Left cardiac atrium (tissue), 4 donors: ENCODE measurements at regions not wholly inside any gene's neighbourhood (a gene's known extent, or its start where the extent isn't known, plus 50 kb on each side); places are given as distances from the start of the nearest gene placed in this dataset.
"Not testable (repeated sequence)": the region's sequence is repeated elsewhere in the genome, so short reads cannot be mapped to it uniquely, and the experiment has no call there.

Experiments
- ATAC-seq, 2 donors: fragments of 200-7000 bp; cut with Tn5 transposase; one replicate each; pipeline ENCODE4 v1.9.1; 2020; ENCODE audit warnings: mild to moderate bottlenecking in 2 of 2, moderate library complexity in 2 of 2
- DNase-seq: peaks from one replicate; pipeline ENCODE4 v3.0.0-alpha.2; 2020
- intact Hi-C, 2 donors: fragments of 100-400 bp; cut with DNase I; formaldehyde crosslinking; loops; one replicate each; pipeline versions ENCODE4 v1.14.1 to v1.15.1; 2022 to 2023
- donor health status: DM: no; HTN: yes; CAD: no.
- donor health status: DM: no; HTN: yes; CAD: no; lungs with severe emphysema.
- donor health status: DM: yes; HTN: yes; CAD: no.
- donor health status: Dilated cardiomyopathy.

DNA sequence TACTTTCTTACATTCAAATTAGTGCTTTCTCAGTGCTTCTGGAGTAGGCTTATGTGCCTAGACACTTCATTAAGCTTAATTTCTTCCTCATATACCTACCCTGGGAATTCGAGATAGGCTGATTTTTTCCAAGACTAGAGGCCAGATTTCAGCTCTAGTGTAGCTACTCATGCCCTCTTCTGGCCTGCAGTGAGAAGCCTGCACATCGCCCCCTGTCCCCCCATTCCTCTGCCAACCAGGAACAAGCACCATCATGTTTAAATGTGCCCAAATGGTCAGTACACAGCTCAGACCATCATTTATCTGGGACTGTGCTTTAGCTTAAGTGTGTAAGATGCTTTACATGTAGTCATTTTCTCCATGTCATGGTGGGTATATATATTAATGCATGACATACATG lies 1218.8 kb upstream of the LRRTM1 start:
- intact Hi-C loops: no loop called here
- no peak for DNase-seq
- ATAC-seq: no peak

DNA sequence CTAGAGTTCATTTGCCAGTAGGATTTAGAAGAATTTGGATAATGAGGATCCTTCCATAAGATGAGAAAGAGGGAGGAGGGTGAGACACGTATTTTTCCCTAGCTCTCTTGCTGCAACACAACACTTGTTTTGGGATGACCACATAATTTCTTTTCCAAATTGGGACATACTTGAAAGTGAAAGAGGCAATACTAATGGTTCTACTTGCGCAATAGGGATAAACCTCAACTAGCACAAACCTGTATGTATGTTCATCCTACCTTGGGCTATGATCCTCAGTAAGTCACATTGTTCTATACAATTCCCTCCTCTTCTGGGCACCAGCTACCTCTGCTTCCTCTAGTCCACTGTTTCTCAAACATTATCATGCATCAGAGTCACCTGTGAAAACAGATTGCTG lies 1208.8 kb upstream of the LRRTM1 start:
- intact Hi-C loops: no loop called here
- DNase-seq: no peak
- no peak for ATAC-seq

DNA sequence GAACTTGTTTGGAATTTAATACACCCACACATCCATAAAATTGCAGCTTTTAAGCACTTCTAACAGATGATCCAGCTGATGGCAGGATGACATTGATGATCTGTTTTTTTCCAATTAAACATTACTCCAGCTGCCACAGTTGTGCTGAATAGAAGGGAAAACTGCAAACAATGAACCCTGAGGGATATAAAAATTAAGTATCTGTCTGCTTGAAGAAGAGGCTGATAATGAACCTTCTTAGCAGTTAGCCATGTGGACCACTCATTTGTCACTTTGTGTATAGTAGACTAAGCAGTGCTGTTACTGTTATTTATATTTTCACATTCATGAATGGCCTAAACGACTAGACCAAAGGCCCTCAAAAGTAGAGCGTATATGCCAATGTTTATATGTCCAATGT lies 1201.0 kb upstream of the LRRTM1 start:
- ATAC-seq (no peak), DNase-seq (no peak)
- intact Hi-C loops: no loop called here

DNA sequence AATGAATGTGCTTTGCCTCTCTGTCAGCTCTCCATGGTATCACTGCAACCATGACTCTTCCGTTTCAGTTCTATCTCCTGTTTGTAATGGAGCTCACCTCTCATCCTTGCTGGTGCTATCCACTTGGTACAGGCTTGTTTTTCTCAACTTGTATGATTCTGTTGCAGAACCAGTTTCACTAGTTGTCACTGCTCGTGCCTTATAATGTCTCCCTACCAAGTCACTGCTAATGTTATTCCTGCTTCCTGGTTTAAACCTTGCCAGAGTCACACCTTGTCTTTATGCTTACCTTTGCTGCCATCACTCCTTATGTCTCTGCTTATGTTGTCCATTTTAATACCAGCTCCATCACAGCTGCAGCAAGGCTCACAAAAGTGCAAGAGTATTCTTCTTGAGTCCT lies 1191.0 kb upstream of the LRRTM1 start:
- intact Hi-C loops: no loop called here
- DNase-seq (no peak), ATAC-seq (no peak)

DNA sequence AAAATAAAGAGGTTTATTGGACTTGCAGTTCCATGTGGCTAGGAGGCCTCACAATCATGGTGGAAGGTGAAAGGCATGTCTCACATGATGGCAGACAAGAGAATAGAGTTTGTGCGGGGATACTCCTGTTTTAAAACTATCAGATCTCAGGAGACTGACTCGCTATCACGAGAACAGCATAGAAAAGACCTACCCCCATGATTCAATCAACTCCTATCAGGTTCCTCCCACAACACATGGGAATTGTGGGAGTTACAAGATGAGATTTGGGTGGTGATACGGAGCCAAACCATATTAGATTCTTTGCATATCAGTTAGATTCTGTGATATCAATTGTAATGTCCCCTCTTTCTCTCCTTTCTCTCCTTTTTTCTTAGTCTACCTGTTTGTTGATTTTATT lies 1178.7 kb upstream of the LRRTM1 start:
- intact Hi-C loops: no loop called here
- DNase-seq (no peak), ATAC-seq (no peak)

DNA sequence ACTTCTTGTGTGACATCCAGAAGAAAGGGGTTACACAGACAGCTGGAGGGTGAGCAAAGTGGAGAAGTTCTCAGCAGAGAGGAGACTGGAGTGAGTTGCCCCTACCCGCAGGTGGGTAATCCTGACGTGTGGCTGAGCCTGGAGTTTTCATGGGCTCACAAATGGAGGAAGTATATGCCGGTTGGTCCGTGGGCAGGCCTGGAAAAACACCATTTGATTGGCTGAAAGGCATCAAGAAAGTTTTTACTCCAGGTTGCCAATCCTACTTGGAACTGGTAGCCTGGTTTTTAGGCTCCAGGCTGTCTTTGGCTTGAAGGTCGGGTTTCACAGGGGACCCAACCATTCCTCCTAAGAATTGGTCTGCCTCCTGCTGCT lies 1177.4 kb upstream of the LRRTM1 start:
- intact Hi-C loops: no loop called here
- no peak for ATAC-seq
- DNase-seq: no peak

DNA sequence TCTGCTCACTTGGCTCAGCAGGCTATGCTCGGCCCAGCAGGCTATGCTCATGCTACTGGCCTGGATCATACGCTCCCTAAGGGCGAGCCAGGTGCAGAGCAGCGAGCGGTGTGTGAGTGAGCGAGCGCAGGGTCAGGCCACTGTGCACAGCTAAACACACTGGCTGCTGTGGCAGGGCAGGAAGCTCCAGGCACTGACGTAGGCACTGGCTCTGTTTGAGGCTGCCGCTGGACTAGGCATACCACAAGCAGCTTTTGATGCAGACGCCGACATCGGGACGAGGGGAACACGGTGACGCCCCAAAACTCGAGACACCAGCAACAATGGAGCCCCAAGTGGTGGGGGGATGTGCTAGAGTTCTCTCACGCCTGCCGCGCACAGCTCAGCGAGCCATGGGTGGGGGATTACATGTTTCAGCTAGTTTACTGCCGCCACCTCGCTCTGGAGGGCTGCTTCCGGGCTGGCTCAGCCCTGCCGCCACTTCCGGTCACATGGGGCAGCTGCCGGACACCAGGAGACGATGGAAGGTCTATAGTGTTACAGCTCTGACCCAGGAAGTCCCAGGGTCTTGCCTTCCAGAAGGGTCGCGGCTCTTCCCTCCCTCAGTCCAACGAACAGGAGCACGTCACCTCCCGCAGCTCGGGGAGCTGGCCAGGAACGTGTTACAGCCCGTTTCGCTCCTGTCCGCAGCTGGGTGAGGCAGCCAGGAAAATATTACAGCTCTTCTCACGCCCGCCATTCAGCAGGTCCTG lies 1176.9 kb upstream of the LRRTM1 start:
- intact Hi-C loops: no loop called here
- DNase-seq (no peak), ATAC-seq (no peak)

DNA sequence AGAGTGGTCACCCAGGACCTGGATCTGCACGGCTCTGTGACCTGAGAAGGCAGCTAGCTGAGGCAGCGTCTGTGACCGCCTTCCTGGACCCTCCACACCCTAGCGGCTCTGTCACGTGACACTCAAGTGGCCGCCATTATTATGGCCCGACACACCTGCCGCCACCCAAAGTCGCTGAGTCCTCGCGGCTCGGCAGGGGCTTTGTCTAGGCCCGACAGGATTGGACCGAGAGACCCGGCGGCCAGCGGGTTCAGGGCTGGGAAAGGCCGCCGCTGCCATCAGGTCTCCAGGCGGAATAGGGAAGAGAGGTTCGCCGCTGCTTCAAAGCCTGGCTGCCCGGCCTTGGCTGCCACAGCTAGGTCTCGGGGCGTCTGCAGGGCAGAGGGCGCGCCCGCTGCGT lies 1162.5 kb upstream of the LRRTM1 start:
- DNase-seq: no peak
- intact Hi-C loops: no loop called here
- ATAC-seq: no peak

DNA sequence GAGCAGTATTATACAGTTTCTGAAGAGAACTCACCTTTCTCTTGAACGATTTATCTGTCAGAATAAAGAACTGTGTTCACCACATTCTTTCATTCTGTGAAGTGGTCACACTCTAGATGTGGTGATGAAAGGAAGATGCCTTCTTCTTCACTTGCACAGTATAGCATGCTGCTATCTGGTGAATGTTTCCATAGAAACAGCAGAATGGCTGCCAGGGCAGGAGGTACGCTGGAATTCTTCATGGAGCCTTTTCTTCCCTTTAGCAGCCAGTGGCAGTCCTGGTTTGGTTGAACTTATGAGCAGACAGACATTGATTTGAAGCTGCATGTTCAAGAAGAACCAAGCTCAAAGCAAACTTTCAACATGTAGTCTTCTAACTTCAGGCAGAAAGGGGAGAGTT lies 1157.9 kb upstream of the LRRTM1 start:
- intact Hi-C loops: no loop called here
- DNase-seq: no peak
- ATAC-seq: no peak

DNA sequence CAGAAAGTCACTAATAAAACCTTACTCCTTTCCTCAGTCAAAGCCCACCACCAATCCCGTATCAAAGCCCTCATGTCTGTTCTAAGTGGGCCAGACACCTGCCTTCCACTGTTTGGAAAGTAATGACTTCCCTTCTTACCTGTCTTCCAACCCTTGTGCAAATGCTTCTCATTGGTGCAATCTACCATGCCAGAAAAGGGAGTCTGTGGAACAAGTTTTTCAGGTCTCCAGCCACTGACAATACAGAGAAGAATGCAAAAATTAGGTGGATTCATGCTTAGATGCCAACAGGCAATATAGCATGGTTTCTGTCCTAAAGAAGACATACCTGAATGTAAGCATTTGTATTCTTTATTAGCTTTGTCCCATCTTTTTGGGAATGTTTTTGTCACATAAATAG lies 1140.6 kb upstream of the LRRTM1 start:
- ATAC-seq (no peak), DNase-seq (no peak)
- intact Hi-C loops: no loop called here

DNA sequence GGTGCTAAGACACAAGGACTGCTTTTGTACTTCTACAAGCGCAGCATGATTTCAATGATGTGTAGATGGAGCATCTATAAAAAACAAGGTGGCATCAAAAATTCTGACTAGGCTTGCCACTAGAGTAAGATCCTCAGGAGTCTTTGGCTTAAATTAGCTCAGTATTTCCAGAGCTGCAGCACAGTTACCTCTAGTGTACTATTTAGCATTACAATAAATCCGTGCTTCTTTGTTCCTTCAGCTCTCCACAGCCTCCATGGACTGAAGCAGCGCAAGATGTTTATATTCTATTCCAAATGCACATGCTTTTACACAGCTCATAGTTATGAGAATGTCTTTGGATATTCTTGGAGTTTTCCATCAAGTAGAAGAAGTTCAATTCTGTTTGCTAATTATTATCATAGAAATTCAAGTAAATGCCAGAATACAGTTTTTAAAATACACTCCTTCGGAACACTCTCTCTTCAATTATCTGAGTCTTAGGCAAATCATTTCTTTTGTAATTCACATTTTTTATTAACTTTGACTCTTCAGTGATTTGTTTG lies 1133.0 kb upstream of the LRRTM1 start:
- no peak for DNase-seq
- ATAC-seq: no peak
- intact Hi-C loops: no loop called here

DNA sequence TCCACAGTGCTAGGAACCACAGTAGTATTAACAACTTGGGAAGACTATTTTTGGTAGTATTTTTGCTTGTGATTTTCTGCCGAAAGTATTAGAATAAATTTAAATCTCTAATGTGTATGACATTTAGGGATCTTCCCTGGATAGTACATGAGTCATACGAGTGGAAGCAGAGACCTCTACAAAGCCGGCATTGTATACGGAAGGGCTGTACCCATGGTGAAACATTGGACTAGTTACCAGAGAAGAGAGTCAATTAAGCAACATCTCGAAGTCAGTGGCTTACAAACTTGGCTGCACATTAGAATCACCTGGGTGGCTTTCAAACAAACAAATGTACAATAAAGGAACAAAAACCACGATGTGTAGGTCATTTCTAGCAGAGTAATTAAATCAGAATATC lies 1131.7 kb upstream of the LRRTM1 start:
- intact Hi-C loops: no loop called here
- ATAC-seq (no peak), DNase-seq (no peak)

DNA sequence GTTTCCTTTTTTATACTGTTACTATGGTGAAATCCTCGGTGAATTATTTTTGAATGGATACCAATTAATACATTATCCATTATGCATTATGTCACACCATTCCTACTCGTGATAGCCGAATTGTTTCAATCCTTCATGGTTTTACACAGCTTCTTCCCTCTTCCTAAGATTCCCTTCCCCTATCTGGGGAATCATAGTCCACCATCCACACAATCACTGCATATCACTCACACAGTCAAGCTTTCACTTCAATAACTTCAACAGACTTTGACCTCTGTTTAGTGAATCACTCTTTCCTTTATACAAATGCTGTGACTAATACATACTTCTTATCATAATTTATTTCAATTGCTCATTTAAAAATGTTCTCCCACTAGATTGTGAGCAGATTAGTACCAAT lies 1108.1 kb upstream of the LRRTM1 start:
- intact Hi-C loops: no loop called here
- no peak for ATAC-seq

DNA sequence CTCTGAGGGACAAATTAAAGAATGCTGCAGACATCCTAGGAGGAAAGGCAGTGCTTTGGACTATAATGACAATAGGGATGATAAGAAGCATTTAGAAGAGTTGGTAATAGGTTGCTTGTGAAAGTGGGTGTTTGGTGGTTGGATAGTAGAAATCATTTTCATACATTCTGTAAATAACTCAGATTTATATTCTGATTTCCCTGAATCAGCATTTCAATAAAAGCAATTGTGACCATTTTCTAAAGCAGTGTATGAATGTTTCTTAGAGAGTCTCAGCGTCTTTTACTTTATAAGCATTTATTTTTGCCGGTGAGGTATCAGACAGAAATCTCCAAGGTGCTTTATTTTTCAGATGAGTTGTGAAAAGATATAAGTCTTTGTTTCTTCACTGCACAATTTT lies 1099.0 kb upstream of the LRRTM1 start:
- no peak for DNase-seq
- intact Hi-C loops: no loop called here
- ATAC-seq: no peak

More for the DNA sequence above, 1108.1 kb upstream of the LRRTM1 start:
- no peak for DNase-seq

DNA sequence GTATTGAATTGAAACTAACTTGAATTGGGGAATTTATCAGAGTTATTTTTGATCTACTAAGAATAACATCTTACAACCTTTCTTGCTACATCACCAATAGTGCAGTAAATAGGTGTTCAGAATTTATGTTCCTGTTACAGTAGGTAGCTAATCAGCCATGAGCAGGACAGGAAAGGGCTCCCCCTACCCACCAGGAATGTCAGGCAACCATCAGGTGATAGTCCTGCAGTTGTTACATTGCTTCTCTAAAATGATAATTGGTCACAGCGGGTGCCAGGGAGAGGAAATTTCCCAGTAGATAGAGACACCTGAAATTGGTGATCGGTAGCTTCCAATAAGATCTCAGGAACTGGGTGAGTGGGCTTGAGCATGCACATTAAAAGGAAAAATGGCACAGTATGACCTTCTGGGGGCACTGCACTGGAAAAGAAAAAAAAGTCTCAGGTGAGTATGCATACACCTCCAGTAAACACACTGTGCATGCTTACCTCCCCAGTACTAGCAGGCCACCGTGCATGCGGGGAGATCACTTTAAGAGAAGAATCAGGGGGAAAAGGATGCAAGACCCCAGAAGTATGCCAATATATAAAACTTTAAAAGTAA lies 1092.0 kb upstream of the LRRTM1 start:
- ATAC-seq: no peak
- intact Hi-C loops: no loop called here
- no peak for DNase-seq

DNA sequence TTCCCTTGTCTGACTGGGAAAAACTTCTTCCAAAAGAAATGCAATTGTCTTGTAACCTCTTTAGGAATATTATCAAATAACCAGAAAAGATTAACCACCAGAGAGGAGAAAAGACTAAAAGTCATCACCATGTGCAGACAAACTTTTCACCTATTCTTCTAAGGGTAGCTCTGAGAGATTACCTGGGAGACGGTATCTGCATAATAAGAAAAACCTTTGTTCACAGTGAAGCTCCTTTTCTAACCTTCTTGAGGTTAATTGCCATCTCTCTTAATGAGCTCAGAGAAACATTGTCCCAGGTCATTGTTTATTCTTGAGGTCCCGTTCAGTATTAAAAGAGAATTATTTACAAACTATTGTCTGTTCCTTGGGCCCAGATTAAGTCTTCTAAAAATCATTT lies 1091.2 kb upstream of the LRRTM1 start:
- intact Hi-C loops: no loop called here
- no peak for DNase-seq
- no peak for ATAC-seq

DNA sequence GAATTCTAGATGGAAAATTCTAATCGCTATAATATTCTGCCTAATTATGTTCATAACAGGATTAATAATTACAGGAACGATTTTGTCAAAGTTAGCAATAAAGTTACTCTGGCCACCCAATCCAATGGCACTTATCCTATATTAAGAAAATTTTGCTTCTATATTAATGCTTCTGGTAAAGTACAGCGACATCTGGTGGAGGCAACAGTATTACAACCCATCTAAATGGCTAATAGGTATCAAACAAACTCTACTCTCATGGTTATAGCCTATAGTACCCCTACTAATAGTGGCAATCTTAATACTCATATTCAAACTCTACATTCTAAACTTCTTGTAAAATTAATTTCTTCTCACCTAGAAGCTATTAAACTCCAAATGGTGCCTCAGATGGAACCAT lies 1084.7 kb upstream of the LRRTM1 start:
- DNase-seq: no peak
- no peak for ATAC-seq
- intact Hi-C loops: no loop called here

DNA sequence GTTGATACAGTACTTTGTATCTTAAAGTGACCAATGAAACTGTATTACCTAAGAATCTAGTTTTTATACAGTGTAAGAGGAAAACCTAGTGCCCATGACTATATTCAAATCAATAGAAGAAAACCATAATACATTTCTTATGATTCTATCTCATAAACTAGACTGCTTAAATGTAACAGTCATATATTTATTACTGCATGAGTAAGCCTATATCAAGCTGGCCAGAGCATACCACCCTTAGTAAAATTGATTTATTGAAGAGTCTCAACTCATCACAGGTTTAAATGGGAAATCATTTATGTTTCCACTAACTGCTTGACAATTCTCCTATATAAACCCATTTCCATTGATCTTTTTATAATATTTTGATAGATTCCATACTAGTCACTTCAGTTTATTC lies 1059.2 kb upstream of the LRRTM1 start:
- DNase-seq (no peak), ATAC-seq (no peak)
- intact Hi-C loops: no loop called here

DNA sequence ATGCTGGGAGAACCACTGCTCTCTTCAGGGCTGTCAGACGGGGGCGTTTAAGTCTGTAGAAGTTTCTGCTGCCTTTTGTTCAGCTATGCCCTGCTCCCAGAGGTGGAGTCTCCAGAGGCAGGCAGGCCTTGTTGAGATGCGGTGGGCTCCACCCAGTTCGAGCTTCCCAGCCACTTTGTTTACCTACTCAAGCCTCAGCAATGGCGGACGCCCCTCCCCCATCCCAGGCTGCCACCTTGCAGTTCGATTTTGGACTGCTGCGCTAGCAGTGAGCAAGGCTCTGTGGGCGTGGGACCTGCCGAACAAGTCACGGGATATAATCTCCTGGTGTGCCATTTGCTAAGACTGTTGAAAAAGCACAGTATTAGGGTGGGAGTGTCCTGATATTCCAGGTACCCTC lies 1057.9 kb upstream of the LRRTM1 start:
- intact Hi-C loops, ATAC-seq: not testable (repeated sequence)
- DNase-seq: peak; percentile 16

DNA sequence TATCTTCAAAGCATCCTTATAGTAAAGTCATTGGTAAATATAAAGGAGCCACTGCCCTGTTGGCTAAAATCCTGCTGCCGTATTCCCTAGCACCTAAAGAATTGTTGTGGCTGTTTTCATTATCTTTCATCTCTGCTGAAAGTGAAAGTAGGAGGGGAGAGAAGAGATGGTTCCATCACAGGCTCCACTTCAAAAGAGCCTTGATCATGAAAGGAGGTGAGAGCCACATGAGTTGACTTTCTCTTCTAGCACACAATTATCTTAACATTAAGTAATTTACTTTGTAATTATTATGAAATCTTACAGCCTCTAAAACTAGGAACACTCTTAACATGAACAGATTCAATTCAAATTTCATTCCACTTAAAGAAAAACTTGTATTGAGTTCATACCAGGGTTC lies 1050.9 kb upstream of the LRRTM1 start:
- ATAC-seq (no peak), DNase-seq (no peak)
- intact Hi-C loops: no loop called here

DNA sequence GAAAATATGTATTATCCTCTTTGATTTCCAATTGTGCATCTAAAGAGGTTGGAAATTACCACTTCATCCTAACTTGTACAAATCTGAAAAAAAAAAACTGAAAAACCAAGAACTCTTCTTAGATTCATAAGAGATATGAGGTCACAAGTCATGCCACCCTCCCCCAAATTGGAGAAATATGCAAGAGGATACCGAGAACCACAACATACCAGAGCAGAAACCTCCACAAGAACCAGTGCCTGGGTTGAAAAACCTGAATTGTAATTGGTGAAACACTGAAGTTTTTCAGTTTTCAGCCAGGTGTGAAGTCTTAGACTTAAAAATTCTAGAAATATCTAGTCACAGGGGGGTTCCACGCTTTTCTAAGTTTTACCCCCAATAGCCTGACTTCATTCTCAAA lies 1029.5 kb upstream of the LRRTM1 start:
- intact Hi-C loops: no loop called here
- no peak for DNase-seq
- ATAC-seq: no peak
